ENCODE measurements at regions not wholly inside any gene's neighbourhood (a gene's known extent, or its start where the extent isn't known, plus 50 kb on each side); places are given as distances from the start of the nearest gene placed in this dataset.
A peak's percentile ranks its signal among the peaks of the same experiment; 100 is the strongest.

GRCh38 chr17:55988861-55989260 lies 164.4 kb upstream of the ANKFN1 start:
- POLR2A ChIA-PET: no interaction called here
- ATAC-seq: no peak
- peaks cover 20% of the 10 kb centered on the region for H3K4me1 Mint-ChIP-seq
- no peak overlapping the region for H3K4me3 Mint-ChIP-seq
- H3K27me3 Mint-ChIP-seq (ENCODE audit: low read depth): no peaks in the 10 kb centered on the region
- H3K36me3 Mint-ChIP-seq: peaks cover 24% of the 10 kb centered on the region
- TF ChIP-seq, protein P1, sequence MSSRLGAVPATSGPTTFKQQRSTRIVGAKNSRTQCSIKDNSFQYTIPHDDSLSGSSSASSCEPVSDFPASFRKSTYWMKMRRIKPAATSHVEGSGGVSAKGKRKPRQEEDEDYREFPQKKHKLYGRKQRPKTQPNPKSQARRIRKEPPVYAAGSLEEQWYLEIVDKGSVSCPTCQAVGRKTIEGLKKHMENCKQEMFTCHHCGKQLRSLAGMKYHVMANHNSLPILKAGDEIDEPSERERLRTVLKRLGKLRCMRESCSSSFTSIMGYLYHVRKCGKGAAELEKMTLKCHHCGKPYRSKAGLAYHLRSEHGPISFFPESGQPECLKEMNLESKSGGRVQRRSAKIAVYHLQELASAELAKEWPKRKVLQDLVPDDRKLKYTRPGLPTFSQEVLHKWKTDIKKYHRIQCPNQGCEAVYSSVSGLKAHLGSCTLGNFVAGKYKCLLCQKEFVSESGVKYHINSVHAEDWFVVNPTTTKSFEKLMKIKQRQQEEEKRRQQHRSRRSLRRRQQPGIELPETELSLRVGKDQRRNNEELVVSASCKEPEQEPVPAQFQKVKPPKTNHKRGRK (CRISPR knock-in tag; IDR thresholded peaks at IDR 0.05; ENCODE audit: borderline replicate concordance): no peak
- TF ChIP-seq RORB (CRISPR knock-in tag; IDR thresholded peaks at IDR 0.05) (no peak), KAT7 (CRISPR knock-in tag; IDR thresholded peaks at IDR 0.05; ENCODE audit: borderline replicate concordance) (no peak)
- TF ChIP-seq, protein P2, sequence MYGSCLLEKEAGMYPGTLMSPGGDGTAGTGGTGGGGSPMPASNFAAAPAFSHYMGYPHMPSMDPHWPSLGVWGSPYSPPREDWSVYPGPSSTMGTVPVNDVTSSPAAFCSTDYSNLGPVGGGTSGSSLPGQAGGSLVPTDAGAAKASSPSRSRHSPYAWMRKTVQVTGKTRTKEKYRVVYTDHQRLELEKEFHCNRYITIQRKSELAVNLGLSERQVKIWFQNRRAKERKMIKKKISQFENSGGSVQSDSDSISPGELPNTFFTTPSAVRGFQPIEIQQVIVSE (CRISPR knock-in tag; IDR thresholded peaks at IDR 0.05; ENCODE audit: borderline replicate concordance): no peak
- CTCF ChIA-PET: no interaction called here
- H3K9me3 Mint-ChIP-seq: peaks cover 21% of the 10 kb centered on the region
- DNase-seq (ENCODE audit: low spot score): no peak
- no peak overlapping the region for H3K27ac Mint-ChIP-seq

DNA sequence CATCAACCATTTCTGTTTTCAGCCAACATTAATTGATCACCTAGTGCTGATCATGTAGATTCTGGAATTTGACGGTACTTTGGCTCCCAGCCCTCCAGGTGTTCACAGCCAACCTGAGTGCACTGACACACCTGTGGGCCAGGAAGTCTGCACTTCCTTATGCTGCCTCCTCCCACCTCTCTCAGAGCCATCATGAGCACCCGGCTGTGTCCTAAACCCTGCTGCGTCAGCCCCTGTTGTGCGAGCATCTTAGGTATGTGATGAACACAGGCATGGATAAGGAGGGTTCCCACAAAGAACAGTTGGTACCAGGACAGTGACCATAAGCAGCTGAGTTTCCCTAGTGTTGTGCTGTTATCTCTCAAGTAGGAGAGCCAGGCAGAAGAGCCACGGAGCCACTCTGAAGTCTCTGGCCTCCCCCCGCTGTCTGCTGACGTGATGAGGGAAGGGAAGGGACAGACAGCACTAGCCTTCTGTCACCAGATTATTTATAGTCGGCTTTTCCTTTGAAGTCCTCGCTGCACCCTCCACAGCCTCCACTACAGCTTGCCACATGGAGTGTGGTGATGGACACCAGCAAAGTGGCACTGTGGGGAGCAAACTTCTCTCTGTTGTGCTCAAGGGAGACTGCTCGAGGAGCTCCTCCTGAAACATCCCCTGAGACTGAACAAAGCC lies 162.8 kb upstream of the ANKFN1 start:
- Mint-ChIP-seq H3K4me3 (no peak overlapping the region), H3K27me3 (ENCODE audit: low read depth) (no peaks in the 10 kb centered on the region), H3K9me3 (peaks cover 32% of the 10 kb centered on the region), H3K4me1 (peaks cover 20% of the 10 kb centered on the region), H3K36me3 (peaks cover 29% of the 10 kb centered on the region), H3K27ac (0 out of 2 replicates have a peak overlapping the region, but pooled peaks have one; percentile 44)
- CTCF ChIA-PET: no interaction called here
- TF ChIP-seq ZNF423 (CRISPR knock-in tag; IDR thresholded peaks at IDR 0.05): peak; percentile 58
- no peak for TF ChIP-seq JUN (CRISPR knock-in tag; IDR thresholded peaks at IDR 0.05)
- ATAC-seq (peak; percentile 95), DNase-seq (ENCODE audit: low spot score) (peak; percentile 36)
- POLR2A ChIA-PET: no interaction called here

DNA sequence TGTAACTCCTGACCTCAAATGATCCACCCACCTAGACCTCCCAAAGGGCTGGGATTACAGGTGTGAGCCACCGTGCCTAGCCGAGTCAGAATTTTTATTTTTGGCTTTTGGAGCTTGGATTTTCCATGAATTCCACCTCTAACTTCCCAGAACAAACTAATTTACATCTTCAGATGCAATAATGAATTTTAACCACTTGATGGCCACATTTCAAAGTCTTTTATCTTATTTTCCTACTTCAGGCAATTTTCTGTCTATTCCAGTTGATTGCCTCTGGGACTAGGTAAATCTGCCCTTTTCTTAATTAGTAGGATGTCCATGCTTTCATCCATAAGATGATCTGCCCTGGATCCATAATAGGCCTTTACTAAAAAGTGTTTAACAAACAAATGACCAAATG lies 156.4 kb upstream of the ANKFN1 start:
- H3K36me3 Mint-ChIP-seq: peaks cover 30% of the 10 kb centered on the region
- ChIA-PET POLR2A (no interaction called here), CTCF (no interaction called here)
- H3K27me3 Mint-ChIP-seq (ENCODE audit: low read depth): no peaks in the 10 kb centered on the region
- DNase-seq (ENCODE audit: low spot score) (no peak), ATAC-seq (no peak)
- H3K27ac Mint-ChIP-seq: no peak overlapping the region
- H3K4me3 Mint-ChIP-seq: no peak overlapping the region
- peaks cover 48% of the 10 kb centered on the region for H3K9me3 Mint-ChIP-seq
- no peaks in the 10 kb centered on the region for H3K4me1 Mint-ChIP-seq
- TF ChIP-seq TEAD1 (CRISPR knock-in tag; IDR thresholded peaks at IDR 0.05): no peak
- no peak for TF ChIP-seq RELA (CRISPR knock-in tag; IDR thresholded peaks at IDR 0.05; ENCODE audit: borderline replicate concordance)
- no peak for TF ChIP-seq ZNF423 (CRISPR knock-in tag; IDR thresholded peaks at IDR 0.05)
- no peak for TF ChIP-seq CREM (CRISPR knock-in tag; IDR thresholded peaks at IDR 0.05)
- TF ChIP-seq NFE2L1 (CRISPR knock-in tag; IDR thresholded peaks at IDR 0.05): no peak
- no peak for TF ChIP-seq RORB (CRISPR knock-in tag; IDR thresholded peaks at IDR 0.05)
- no peak for TF ChIP-seq ZNF219 (CRISPR knock-in tag; IDR thresholded peaks at IDR 0.05; ENCODE audit: borderline replicate concordance)
- TF ChIP-seq ZNF532 (CRISPR knock-in tag; IDR thresholded peaks at IDR 0.05; ENCODE audit: borderline replicate concordance): no peak
- TF ChIP-seq, protein P2 (CRISPR knock-in tag; IDR thresholded peaks at IDR 0.05; ENCODE audit: borderline replicate concordance): no peak
- TF ChIP-seq GABPB1 (CRISPR knock-in tag; IDR thresholded peaks at IDR 0.05): no peak
- TF ChIP-seq SMAD3 (CRISPR knock-in tag; IDR thresholded peaks at IDR 0.05; ENCODE audit: borderline replicate concordance): no peak
- TF ChIP-seq GRHL2 (CRISPR knock-in tag; IDR thresholded peaks at IDR 0.05; ENCODE audit: insufficient replicate concordance, severe bottlenecking): no peak
- TF ChIP-seq ARID4B (CRISPR knock-in tag; IDR thresholded peaks at IDR 0.05; ENCODE audit: borderline replicate concordance): no peak
- TF ChIP-seq, protein P3, sequence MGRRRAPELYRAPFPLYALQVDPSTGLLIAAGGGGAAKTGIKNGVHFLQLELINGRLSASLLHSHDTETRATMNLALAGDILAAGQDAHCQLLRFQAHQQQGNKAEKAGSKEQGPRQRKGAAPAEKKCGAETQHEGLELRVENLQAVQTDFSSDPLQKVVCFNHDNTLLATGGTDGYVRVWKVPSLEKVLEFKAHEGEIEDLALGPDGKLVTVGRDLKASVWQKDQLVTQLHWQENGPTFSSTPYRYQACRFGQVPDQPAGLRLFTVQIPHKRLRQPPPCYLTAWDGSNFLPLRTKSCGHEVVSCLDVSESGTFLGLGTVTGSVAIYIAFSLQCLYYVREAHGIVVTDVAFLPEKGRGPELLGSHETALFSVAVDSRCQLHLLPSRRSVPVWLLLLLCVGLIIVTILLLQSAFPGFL (CRISPR knock-in tag; IDR thresholded peaks at IDR 0.05; ENCODE audit: borderline replicate concordance): no peak
- no peak for TF ChIP-seq TEAD4 (CRISPR knock-in tag; IDR thresholded peaks at IDR 0.05)
